Keratinocyte (primary cell): ENCODE measurements at regions not wholly inside any gene's neighbourhood (a gene's known extent, or its start where the extent isn't known, plus 50 kb on each side); places are given as distances from the start of the nearest gene placed in this dataset.

ENCODE experiments used
- EZH2 ChIP-seq: IDR thresholded peaks from one replicate; pipeline ENCODE4 v1.6.1; 2012; ENCODE audit warnings: inconsistent platforms, mild to moderate bottlenecking, low read length, moderate library complexity
- TF ChIP-seq, protein P1 (sequence below), 3 experiments: IDR thresholded peaks in 1 of 3; conservative IDR thresholded peaks in 1 of 3; optimal IDR thresholded peaks in 1 of 3; 2 replicates in 2 of 3; 3 replicates in 1 of 3; pipeline versions ENCODE3 to v1.5.1; 2011; ENCODE audit warnings: low read length in 3 of 3, mild to moderate bottlenecking in 3 of 3, moderate library complexity in 2 of 3, control low read depth in 1 of 3, inconsistent platforms in 1 of 3; ENCODE audit not compliant: insufficient read depth in 2 of 3; ENCODE audit errors: extremely low read depth in 1 of 3

DNA sequence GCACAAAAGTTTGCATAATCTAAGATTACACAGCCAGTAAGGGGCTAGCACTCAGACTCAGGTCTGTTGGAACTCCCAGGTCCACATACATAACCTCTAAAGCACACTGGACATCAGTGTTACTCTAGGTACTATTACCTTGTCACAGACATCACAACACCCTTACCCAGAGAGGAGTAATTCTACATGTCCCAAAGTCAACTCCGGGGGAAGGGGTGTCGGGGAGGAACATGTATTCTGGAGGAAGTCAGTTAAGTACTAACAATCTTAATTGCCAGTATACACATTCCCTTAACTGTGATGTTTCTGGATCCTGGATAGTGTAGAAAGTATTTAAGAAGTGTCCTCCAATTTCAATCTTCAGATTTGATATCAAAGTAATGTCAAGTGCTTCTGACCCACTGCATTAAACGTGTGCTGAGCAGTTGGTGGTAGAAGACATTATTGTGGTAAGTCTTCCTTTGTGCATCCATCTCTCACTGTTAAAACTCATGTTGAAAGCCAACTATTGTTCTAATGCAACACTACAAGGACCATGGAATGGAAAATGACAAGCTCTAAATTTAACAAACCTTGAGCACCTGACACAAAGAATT is 155.4 kb downstream of the CRPPA start:
- TF ChIP-seq, protein P1, sequence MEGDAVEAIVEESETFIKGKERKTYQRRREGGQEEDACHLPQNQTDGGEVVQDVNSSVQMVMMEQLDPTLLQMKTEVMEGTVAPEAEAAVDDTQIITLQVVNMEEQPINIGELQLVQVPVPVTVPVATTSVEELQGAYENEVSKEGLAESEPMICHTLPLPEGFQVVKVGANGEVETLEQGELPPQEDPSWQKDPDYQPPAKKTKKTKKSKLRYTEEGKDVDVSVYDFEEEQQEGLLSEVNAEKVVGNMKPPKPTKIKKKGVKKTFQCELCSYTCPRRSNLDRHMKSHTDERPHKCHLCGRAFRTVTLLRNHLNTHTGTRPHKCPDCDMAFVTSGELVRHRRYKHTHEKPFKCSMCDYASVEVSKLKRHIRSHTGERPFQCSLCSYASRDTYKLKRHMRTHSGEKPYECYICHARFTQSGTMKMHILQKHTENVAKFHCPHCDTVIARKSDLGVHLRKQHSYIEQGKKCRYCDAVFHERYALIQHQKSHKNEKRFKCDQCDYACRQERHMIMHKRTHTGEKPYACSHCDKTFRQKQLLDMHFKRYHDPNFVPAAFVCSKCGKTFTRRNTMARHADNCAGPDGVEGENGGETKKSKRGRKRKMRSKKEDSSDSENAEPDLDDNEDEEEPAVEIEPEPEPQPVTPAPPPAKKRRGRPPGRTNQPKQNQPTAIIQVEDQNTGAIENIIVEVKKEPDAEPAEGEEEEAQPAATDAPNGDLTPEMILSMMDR (optimal IDR thresholded peaks at IDR 0.05 in 1 of 3, IDR thresholded peaks at IDR 0.05 in 1 of 3, conservative IDR thresholded peaks at IDR 0.05 in 1 of 3; ENCODE audit: extremely low read depth in 1 of 3, insufficient read depth in 2 of 3, low read length in 3 of 3), result no peak
- no peak for TF ChIP-seq EZH2
